ENCODE measurements at regions not wholly inside any gene's neighbourhood (a gene's known extent, or its start where the extent isn't known, plus 50 kb on each side); places are given as distances from the start of the nearest gene placed in this dataset.
"Not testable (repeated sequence)": the region's sequence is repeated elsewhere in the genome, so short reads cannot be mapped to it uniquely, and the experiment has no call there.

GRCh38 chrX:112577146-112577545 lies 102.6 kb downstream of the LHFPL1 start:
- DNase-seq (ENCODE audit: low spot score): no peak

DNA sequence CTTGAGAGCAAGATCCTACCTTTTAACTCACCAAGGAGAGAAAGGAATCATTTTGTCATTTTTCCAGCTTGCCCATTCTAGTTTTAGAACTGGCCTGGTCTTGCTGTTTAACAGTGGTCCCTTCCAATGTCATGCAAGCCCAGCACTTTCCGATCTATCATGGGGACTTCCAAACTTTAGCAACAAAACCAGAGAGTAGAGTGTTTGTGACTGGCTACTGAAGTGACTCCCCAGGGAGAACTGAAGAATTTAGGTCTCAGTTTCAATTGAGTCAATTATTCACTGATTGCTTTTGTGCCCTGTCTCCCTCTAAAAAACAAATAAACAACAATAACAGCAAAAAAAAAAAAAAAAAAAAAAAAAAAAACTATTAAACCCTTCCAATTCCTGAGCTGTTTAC lies 108.3 kb downstream of the LHFPL1 start:
- no peak for DNase-seq (ENCODE audit: low spot score)

- no peak for DNase-seq (ENCODE audit: low spot score)
Observed at GRCh38 chrX:112555831-112556230, 123.9 kb downstream of the LHFPL1 start.

- DNase-seq (ENCODE audit: low spot score): no peak
Observed at GRCh38 chrX:112545051-112545450, 134.7 kb downstream of the LHFPL1 start.

DNA sequence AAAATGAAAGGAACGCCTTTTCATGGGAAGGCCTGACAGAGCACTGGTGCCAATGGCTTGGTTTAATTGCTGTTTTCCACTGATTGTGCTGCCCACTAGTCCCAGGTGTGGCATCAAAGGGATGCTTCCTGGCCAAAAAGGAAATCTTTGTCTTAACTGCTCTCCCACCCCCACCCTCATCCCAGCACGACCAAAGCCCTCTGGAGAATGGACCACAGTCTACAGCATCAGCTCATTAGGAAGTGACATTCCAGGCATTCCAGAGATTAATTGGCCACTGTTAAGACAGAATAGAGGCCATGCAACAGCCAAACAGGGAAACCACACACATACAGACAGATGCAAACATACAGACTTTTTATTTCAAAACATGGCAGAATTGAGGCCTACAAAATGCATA lies 143.2 kb downstream of the LHFPL1 start:
- DNase-seq (ENCODE audit: low spot score): no peak

DNA sequence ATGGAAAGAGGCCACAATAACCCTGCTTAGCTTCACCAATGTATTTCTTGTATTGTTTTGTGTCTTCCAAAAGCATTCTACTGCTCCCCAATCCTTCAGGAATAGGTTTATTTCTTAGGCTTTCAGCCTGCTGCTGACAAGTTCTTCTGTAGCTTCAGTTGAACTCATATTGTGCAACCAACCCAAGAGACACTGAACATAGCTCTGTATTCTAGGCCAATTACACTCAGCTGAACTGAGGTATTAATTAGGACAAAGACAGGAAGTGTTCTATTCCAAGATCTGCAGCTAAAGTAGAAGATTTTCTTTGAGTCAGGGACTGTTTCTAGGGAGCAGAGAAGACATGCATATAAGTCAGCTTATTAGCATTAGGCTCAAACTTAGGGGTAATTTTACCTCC lies 151.8 kb downstream of the LHFPL1 start:
- DNase-seq (ENCODE audit: low spot score): no peak

GRCh38 chrX:112521676-112522075 lies 158.1 kb downstream of the LHFPL1 start:
- DNase-seq (ENCODE audit: low spot score): no peak

- no peak for DNase-seq (ENCODE audit: low spot score)
Observed at GRCh38 chrX:112520124-112520523, 159.6 kb downstream of the LHFPL1 start.

GRCh38 chrX:112513154-112513553 lies 166.6 kb downstream of the LHFPL1 start:
- DNase-seq (ENCODE audit: low spot score): no peak

DNA sequence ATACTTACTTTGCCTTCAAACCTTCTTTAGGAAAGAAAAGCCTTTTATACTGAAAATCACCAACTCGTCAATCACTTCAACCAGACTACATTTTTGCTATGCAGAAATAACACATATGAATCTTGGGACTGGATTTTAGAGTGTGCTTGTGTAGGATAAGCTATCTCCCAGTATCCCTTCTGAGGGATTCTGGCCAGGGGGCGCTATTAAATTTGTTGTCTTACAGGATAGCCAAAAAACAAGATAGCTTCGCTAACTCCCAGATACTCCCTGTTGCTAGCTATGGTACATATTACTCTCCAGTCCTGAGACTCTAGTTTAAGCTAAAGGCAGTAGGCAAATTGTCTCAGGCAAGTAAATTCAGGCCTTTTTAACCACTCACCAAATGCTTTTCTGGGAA lies 167.2 kb downstream of the LHFPL1 start:
- DNase-seq (ENCODE audit: low spot score): no peak

DNA sequence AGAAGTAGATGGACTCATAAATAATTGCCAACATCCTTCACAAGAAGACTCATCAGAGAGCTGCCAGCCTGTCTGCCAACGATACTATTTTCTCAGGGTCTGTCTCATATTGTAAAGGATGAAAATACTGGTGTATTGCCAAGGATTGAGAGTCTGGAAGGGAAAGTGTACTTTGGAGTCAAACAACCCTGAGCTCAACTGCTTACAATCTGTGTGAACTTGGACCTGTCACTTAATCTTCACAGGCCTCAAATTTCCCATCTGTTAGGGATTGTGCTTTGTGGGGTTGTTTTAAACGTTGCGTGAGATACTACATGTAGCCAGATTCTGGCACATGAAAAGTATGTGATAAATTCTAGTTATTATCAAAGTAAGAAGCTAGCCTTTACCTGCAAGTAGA lies 169.1 kb downstream of the LHFPL1 start:
- no peak for DNase-seq (ENCODE audit: low spot score)

- no peak for DNase-seq (ENCODE audit: low spot score)
Observed at GRCh38 chrX:112477653-112478052, 202.1 kb downstream of the LHFPL1 start.

GRCh38 chrX:112473654-112474053 lies 206.1 kb downstream of the LHFPL1 start:
- DNase-seq (ENCODE audit: low spot score): no peak

DNA sequence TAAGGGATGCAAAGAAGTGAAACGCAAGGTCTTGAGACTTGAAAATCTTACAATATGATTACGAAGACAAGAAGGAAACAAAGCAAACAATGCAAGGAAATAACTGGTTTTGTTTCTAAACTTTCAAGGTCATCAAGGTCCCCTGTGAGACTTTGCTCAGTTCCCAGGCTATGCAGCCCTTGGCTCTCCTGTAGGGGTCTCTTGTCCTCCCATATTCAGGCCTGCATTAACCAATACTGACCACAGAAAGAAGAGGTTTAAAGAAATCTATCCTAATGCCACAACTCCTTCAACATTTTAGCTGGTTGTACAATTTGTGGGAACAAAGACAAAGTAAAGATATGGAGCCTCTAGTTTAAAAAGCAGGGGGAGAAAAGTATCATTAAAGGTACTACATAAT lies 209.2 kb downstream of the LHFPL1 start:
- DNase-seq (ENCODE audit: low spot score): no peak

- DNase-seq (ENCODE audit: low spot score): not testable (repeated sequence)
Observed at GRCh38 chrX:112461949-112462450, 217.7 kb downstream of the LHFPL1 start.

- no peak for DNase-seq (ENCODE audit: low spot score)
Observed at GRCh38 chrX:112457788-112458187, 221.9 kb downstream of the LHFPL1 start.

DNA sequence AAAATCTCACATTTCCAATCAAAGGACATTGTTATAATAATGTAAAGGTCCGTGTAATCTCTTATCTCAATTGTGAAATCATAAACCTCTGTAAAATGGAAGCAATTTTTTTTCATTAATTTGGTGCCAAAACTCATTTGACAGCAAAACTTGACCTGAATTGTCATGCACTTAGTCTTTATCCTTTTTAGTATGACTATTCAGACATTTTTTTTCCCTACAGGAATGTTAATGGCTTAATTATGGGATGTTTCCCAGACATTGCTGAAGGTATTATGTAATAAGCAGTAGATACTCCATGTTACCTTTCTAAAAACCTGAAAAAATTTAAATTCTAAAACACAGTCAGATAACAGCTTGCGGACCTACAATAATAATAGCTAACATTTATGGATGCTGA lies 228.9 kb downstream of the LHFPL1 start:
- no peak for DNase-seq (ENCODE audit: low spot score)

DNA sequence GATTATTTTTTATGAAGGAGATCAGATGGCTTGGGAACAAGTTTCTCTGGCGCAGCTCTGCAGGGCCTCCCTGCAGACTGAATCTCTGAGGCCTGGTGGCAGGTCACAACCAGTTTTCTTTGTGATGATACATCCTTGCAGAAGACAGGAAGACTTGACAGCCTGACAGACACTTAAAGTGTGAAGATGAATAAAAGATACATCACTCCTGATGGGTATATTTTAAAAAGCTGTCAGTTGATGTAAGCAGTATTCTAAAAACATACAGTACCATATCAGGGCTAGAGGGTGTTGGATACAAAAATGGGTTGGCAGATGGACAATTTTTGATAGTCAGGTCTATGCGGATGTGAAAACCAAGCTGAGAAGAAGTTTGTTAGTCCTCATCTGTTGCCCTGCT lies 239.5 kb downstream of the LHFPL1 start:
- DNase-seq (ENCODE audit: low spot score): no peak

DNA sequence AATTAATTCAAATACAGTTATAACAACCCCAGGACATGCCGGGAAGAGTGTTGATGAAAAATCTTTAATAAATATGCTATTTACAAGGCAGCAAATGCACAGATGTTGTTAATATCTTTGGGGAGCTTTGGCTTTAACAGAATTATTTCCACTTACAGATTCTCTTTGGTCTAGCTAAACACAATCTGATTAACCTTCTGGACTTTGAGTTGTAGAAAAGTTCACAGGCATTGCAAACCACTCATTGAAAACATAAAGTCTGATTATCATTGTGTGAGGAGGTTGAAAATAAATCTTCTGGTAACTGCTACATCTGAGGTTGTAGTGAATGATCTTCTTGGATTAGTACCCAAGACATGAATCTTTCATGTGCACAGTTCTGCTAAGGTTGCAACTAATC lies 255.6 kb downstream of the LHFPL1 start:
- no peak for DNase-seq (ENCODE audit: low spot score)

- DNase-seq (ENCODE audit: low spot score): no peak
Observed at GRCh38 chrX:112391313-112391712, 288.4 kb downstream of the LHFPL1 start.

DNA sequence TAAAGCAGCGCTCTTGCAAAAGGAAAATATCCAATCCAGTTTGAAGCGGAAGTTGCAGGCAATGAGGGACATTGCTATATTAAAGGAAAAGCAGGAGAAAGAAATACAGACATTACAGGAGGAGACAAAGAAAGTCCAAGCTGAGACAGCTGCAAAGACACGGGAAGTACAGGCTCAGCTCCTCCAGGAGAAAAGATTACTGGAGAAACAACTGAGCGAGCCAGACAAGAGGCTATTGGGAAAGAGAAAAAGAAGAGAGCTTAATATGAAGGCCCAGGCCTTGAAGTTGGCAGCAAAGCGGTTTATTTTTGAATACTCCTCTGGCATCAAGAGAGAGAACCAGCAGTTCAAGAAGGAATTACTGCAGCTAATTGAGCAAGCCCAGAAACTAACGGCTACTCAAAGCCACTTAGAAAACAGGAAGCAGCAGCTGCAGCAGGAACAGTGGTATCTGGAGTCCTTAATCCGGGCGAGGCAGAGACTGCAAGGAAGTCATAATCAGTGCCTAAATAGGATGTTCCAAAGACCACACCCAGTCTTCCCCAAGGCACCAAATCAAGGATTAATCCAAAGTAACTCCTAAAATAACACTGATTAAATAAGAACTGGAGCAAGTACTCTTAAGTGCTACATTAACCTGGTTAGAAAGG lies 298.0 kb downstream of the LHFPL1 start:
- DNase-seq (ENCODE audit: low spot score): peak; percentile 25

- DNase-seq (ENCODE audit: low spot score): no peak
Observed at GRCh38 chrX:112380541-112381278, 298.1 kb upstream of the TRPC5 start.

DNA sequence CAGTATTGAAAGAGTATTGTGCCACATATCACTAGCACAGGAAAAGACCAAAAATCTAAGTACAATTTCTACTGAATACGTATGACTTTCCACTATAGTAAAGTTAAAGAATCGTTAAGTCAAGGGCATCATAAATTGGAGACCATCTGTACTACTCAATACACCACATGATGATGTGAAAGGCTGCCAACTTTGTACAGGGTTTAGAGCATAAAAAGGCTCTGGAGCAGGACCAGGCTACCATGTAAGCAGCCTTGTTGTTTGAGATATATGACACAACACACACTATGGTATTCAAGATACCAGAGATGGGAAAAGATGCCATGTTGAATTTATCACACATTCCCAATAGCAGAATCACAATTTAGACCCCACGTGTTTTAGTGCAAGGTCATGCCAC lies 294.9 kb upstream of the TRPC5 start:
- no peak for DNase-seq (ENCODE audit: low spot score)
